HEK293T (cell line): ENCODE measurements at regions not wholly inside any gene's neighbourhood (a gene's known extent, or its start where the extent isn't known, plus 50 kb on each side); places are given as distances from the start of the nearest gene placed in this dataset.

Experiments used
- CTCF ChIA-PET: fragments of 350-600 bp; formaldehyde crosslinking; extraction: SDS; loops from one replicate; lab custom pipeline; 2021; ENCODE audit warnings: antibody characterized with exemption, inconsistent platforms; lab: Yijun Ruan, JAX
- POLR2A ChIA-PET: fragments of 350-600 bp; formaldehyde crosslinking; extraction: SDS; loops from one replicate; lab custom pipeline; 2020; ENCODE audit warnings: antibody characterized with exemption, inconsistent platforms; lab: Yijun Ruan, JAX
- DNase-seq: peaks from one replicate; pipeline ENCODE4 v3.0.0; 2012; ENCODE audit warnings: mixed read lengths; ENCODE audit errors: extremely low spot score
- ARNT ChIP-seq: fragments of 450-650 bp; IDR thresholded peaks from 2 replicates; pipeline ENCODE4 v1.6.1; 2017; ENCODE audit warnings: mild to moderate bottlenecking
- BHLHE40 ChIP-seq: fragments of 450-650 bp; IDR thresholded peaks from 2 replicates; pipeline ENCODE4 v1.6.1; 2016; ENCODE audit warnings: mild to moderate bottlenecking, moderate library complexity, borderline replicate concordance
- CTBP1 ChIP-seq: fragments of 450-650 bp; IDR thresholded peaks from 2 replicates; pipeline ENCODE4 v1.6.1; 2016; ENCODE audit warnings: borderline replicate concordance
- ELF4 ChIP-seq: fragments of 450-650 bp; IDR thresholded peaks from 2 replicates; pipeline ENCODE4 v1.6.1; 2017; ENCODE audit warnings: antibody characterized with exemption
- FOXA1 ChIP-seq: fragments of 450-650 bp; IDR thresholded peaks from 2 replicates; pipeline ENCODE4 v1.6.1; 2016; ENCODE audit warnings: mild to moderate bottlenecking
- FOXK2 ChIP-seq: fragments of 450-650 bp; IDR thresholded peaks from 2 replicates; pipeline ENCODE4 v1.6.1; 2016; ENCODE audit warnings: mild to moderate bottlenecking
- FOXM1 ChIP-seq: fragments of 450-650 bp; IDR thresholded peaks from 2 replicates; pipeline ENCODE4 v1.6.1; 2017; ENCODE audit warnings: mild to moderate bottlenecking, borderline replicate concordance
- HDGF ChIP-seq: fragments of 450-650 bp; IDR thresholded peaks from 2 replicates; pipeline ENCODE4 v1.6.1; 2017; ENCODE audit warnings: antibody characterized with exemption, borderline replicate concordance
- L3MBTL2 ChIP-seq: fragments of 450-650 bp; conservative IDR thresholded peaks from 2 replicates; pipeline ENCODE4 v1.6.1; 2016; ENCODE audit warnings: mild to moderate bottlenecking
- LEF1 ChIP-seq: fragments of 450-650 bp; IDR thresholded peaks from 2 replicates; pipeline ENCODE4 v1.6.1; 2017; ENCODE audit warnings: mild to moderate bottlenecking, borderline replicate concordance
- NFRKB ChIP-seq: fragments of 450-650 bp; IDR thresholded peaks from 2 replicates; pipeline ENCODE4 v1.6.1; 2016; ENCODE audit warnings: mild to moderate bottlenecking, moderate library complexity
- PKNOX1 ChIP-seq: fragments of 450-650 bp; IDR thresholded peaks from 2 replicates; pipeline ENCODE4 v1.6.1; 2016
- SP1 ChIP-seq: fragments of 450-650 bp; IDR thresholded peaks from 2 replicates; pipeline ENCODE4 v1.6.1; 2017
- SUZ12 ChIP-seq: fragments of 450-650 bp; IDR thresholded peaks from 2 replicates; pipeline ENCODE4 v1.6.1; 2016; ENCODE audit warnings: mild to moderate bottlenecking
- TARDBP ChIP-seq: fragments of 450-650 bp; IDR thresholded peaks from 2 replicates; pipeline ENCODE4 v1.6.1; 2016
- ZNF384 ChIP-seq: fragments of 450-650 bp; IDR thresholded peaks from 2 replicates; pipeline ENCODE4 v1.6.1; 2016

DNA sequence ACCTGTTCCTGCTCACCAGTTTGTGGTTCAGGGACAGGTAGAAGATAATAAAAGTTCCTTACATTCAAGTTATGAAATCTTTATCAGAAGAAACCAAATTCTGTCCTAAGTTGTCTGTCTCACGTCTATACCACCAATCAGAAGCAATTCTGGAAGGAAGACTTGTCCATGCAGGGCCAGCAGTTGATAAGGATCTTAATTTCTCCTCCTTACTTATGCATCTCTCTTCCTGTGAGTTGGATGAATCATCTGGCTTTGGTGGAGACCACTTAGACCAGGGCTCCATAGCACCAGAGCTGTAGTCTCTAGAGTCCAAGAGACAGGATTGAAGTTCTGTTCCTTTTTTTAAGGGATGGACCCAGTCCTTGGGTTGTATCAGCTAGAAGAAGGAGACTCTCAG is 106.5 kb downstream of the APOB start:
- DNase-seq, result no peak
- CTCF ChIA-PET, result no interaction called here
- TF ChIP-seq ZNF384 (no peak), BHLHE40 (no peak), HDGF (no peak), FOXM1 (no peak), FOXK2 (no peak), CTBP1 (no peak), TARDBP (no peak), FOXA1 (no peak), LEF1 (no peak), ARNT (no peak), SUZ12 (no peak), SP1 (no peak), L3MBTL2 (no peak), NFRKB (no peak), PKNOX1 (no peak), ELF4 (no peak)
- POLR2A ChIA-PET, result no interaction called here

DNA sequence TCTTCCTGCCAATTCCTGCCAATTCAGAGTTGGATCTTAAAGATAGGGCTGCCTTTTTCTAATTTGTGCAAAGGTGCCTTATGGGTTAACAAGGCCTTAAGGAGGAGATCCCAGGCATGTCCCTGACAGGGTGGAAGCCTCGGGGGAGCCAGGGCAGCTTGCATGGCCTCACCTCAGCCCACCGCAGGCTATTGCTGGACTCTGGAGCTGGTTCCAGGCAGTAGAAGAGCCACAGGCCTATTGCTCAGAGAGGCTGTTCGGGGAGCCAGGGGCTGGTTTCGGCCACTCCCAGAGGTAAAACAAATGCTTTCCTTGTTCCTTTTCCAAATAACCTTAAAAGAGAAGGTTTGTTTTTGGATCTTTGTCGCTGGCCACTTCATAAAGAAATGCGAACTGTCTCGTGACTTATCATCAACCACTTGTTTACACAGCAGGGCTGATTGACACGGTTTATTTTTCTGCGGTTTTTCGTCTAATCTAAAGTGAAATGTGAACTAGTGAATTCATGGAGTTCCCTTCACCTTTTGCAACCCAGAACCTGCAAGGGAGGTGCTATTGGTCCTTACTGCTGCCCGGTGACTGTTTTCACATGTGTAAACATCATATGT is 108.6 kb downstream of the APOB start:
- ChIA-PET POLR2A (no interaction called here), CTCF (no interaction called here)
- TF ChIP-seq NFRKB (no peak), HDGF (no peak), FOXM1 (no peak), LEF1 (no peak), ZNF384 (no peak), BHLHE40 (no peak), PKNOX1 (no peak), ELF4 (no peak), TARDBP (no peak), SUZ12 (no peak), ARNT (no peak)

GRCh38 chr2:20934236-20934635 is 109.6 kb downstream of the APOB start:
- ChIA-PET POLR2A (no interaction called here), CTCF (no interaction called here)
- no peak for TF ChIP-seq CTBP1
- TF ChIP-seq ZNF384, result no peak
- TF ChIP-seq NFRKB, result no peak
- no peak for TF ChIP-seq FOXA1
- no peak for TF ChIP-seq ELF4
- no peak for TF ChIP-seq FOXK2
- no peak for TF ChIP-seq L3MBTL2
- TF ChIP-seq PKNOX1, result no peak
- no peak for TF ChIP-seq SP1
- TF ChIP-seq SUZ12, result no peak
- no peak for TF ChIP-seq HDGF
- no peak for DNase-seq

More for the DNA sequence above, 108.6 kb downstream of the APOB start:
- DNase-seq, result no peak

DNA sequence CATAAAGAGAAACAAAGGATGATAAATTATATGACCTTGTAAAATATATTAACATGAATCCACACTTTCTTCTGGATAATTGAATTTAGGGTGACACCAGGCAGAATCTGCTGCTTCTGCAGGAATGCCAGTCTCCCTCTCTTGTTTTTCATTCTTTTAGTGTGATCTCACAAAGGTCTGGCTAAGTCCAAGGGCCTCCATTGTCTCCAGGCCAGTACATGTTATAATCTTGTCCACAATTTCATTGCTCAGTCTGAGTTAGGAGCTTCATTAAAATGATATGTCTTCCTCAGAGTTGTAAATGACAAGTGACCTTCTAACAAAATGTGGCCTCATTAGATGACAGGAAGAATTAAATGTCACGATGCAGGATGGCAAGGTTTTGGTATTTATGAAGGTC is 110.2 kb downstream of the APOB start:
- ChIA-PET CTCF (interaction anchor here (1.3 kb wide), 1 partner anchor 30 kb away, joined by 4 read pairs; no protein-coding TSS in a partner anchor), POLR2A (no interaction called here)
- TF ChIP-seq SUZ12 (no peak), FOXK2 (no peak), HDGF (no peak), LEF1 (no peak)
- DNase-seq, result no peak

GRCh38 chr2:20931346-20931745 is 108.4 kb upstream of the LDAH start:
- TF ChIP-seq SUZ12, result no peak
- TF ChIP-seq BHLHE40, result no peak
- TF ChIP-seq PKNOX1, result no peak
- TF ChIP-seq FOXA1, result no peak
- no peak for TF ChIP-seq SP1
- no peak for TF ChIP-seq FOXM1
- TF ChIP-seq CTBP1, result no peak
- TF ChIP-seq HDGF, result no peak
- no peak for TF ChIP-seq FOXK2
- TF ChIP-seq L3MBTL2, result no peak
- TF ChIP-seq TARDBP, result no peak
- no peak for TF ChIP-seq ARNT
- TF ChIP-seq ZNF384, result no peak
- TF ChIP-seq NFRKB, result no peak
- CTCF ChIA-PET, result no interaction called here
- POLR2A ChIA-PET, result no interaction called here
- DNase-seq, result no peak

DNA sequence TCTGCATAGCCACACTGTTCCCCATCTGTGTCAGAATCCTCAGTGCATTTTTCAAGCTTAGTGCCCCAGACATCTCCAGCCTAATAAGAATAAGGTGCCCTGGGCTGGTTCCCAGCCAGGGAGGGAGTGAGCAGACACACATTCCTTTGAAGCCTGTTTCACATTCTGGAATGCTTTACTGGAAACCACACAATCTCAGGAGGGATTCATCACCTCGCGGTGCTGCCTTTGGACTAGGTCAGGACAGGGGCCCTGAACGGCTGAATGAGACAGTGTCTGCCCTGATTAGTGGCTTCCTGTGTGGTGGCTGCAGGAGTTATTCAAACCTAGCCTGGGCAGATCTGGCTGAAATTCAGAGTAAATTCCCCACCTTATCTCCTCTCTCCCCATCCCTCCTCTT is 108.0 kb upstream of the LDAH start:
- POLR2A ChIA-PET, result no interaction called here

More for the DNA sequence above, 108.0 kb upstream of the LDAH start:
- CTCF ChIA-PET, result no interaction called here
- DNase-seq, result no peak
- TF ChIP-seq HDGF (no peak), FOXK2 (no peak), CTBP1 (no peak), BHLHE40 (no peak), ARNT (no peak), SUZ12 (no peak), SP1 (no peak), L3MBTL2 (no peak), NFRKB (no peak), ZNF384 (no peak)
